ENCODE measurements at regions not wholly inside any gene's neighbourhood (a gene's known extent, or its start where the extent isn't known, plus 50 kb on each side); places are given as distances from the start of the nearest gene placed in this dataset.
A peak's percentile ranks its signal among the peaks of the same experiment; 100 is the strongest.

DNA sequence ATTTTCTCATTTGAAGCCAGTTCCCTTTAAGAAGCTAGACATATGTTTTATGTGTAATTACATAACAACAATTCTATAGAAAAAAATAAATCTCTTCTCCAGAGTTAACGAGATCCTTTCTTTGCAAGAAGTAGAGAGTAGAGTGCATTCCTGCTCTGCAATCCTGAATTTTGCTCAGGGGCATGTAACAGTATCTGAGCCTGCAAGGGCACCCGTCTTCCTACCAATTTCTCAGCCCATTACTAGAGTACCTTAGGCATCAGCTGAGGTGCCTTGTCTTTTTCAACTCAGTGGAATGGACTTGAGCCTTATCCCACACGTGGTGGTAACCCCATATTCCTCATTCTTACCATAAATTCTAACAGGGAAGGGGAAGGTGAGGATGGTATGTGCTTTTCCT is 205.9 kb downstream of the IKZF2 start:
- FAIRE-seq: no peak

GRCh38 chr2:212943351-212943750 is 208.1 kb downstream of the IKZF2 start:
- FAIRE-seq: no peak

- no peak for FAIRE-seq
Measured at GRCh38 chr2:212941361-212941760, 210.1 kb downstream of the IKZF2 start.

DNA sequence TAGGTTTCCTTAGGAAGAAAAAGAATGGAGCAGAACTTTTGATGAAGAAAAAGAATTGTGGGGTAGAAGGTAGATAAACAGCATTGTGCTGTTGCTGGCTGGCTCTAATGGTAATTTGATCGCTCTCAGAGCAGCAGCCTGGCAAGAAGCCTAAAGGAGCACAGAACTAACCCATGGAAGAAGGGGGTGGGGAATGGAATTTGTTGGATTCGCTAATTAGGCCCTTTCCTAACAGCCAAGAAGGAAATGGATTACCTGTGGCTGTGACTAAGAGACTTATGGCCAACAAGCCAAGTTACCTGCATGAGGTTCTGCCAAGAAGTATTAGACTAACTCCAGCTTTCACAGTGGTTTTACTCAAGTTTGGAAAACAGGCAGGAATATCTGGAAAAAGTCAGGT is 210.6 kb downstream of the IKZF2 start:
- no peak for FAIRE-seq

- FAIRE-seq: peak; percentile 100
Measured at GRCh38 chr2:212939777-212940531, 211.5 kb downstream of the IKZF2 start.

DNA sequence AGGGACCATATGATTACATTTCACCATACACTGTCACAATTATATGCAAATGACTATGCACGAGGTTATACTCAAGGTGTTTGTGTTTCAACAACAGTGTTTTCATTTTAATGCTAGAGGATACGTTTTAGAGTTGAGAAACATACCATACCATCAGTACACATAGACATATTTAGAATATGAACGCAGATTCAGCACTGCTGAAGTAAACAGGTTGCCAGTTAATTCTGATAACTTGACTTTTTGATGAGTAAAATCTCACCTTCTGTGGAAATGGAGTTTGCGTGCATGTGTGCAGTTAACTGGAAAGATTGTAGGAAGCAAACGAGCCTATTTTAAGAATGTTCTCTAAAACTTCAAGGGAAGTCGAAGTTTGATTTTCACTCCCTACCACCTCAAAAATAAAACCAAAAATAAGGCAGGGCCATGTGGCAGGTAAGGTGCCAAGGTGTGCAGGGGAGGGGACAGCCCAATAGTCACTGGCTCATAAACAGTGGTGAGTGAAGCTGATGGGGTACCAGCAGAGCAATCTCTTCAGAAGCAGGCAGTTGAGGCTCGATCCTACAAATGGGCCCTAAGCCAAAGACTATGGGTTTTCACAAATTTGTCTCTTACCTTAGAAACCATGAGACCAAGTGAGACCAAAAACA is 213.1 kb downstream of the IKZF2 start:
- no peak for FAIRE-seq

DNA sequence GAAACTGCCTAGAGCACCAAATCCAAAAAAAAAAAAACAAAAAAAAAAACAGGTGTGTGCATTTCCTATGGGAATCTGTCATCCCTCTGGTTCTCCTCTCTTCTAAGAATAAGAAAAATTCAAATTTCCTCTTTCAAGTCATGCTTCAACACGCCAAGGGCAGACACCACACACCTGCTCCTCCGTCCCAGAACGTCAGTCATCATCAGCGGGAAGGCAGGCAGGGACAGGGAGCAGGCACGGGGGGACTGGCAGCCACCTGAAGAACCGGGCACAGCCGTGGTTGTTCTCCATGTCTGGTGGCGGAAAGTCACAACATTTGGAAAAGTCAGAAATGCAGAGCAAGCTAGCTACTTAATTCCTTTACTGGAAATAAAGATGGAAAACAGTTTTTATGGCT is 214.8 kb downstream of the IKZF2 start:
- FAIRE-seq: no peak

- no peak for FAIRE-seq
Measured at GRCh38 chr2:212935752-212936151, 215.7 kb downstream of the IKZF2 start.

DNA sequence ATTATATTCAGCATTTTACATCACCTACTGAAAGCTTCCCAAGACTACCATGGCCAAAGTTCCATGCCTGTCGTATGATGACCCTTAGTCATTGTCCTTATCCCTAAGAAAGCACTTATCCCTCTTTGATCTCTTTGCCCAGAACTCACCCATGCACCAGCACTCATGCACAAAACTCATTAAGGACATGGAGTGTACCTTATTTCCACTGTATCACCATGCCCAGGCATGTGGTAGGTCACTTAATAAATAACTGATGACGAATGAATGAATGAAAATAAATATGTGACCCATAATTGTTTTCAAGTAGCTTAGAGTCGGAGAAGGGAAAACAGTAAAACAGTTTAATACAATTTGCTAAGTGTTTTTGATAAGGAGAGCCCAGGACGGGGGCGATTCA is 220.1 kb downstream of the IKZF2 start:
- FAIRE-seq: no peak

DNA sequence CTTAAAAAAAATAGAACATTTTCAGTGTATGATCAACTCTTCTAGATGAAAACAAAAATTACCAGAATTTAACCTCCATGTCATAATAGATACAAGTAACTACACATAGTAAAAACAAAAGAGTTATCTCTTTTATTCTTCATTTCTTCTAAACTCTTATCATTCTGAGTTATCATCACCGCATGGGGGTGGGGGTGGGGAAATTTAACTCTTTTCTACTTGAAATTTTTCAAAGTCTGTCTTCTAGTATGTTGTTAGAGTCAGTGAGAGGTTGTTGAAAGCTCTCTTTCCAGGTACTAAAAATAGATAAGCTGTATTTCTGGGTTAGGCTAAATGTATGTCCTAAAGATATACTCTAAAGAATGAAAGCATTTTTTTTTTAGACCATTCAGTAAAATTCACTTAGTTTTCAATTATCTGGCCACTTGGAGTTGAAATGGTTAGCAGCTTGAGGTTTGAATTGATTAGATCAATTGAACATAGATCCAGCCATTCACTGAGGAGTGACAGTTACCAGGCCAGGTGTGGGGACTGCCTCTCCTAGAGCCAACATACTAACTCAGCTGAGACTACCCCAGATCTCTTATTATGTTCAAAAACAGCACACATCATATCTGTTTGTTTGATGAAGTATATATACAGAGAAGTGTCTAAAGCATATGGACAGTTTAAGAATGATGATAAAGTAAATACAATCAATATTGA is 220.7 kb downstream of the IKZF2 start:
- no peak for FAIRE-seq

GRCh38 chr2:212929971-212930370 is 221.4 kb downstream of the IKZF2 start:
- FAIRE-seq: no peak

DNA sequence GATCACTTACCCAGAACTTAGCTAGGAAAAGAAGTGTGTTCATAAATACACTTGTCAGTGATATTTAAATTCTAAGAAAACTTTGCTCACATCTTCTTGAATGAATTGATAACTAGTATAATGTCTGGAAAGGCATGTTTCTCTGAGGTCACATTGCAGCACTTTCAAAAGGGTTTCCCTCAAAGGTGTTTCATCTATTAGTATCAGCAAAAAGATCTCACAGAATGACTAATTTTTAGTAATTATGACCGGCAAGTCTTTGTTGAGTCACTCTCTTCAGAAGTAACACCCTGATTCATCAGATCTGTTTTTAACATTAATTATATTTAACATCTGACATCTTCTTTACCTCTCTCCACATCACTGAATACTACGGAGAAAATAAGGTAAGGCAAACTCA is 222.3 kb downstream of the IKZF2 start:
- peak; percentile 95 for FAIRE-seq

- no peak for FAIRE-seq
Measured at GRCh38 chr2:212928681-212929080, 222.7 kb downstream of the IKZF2 start.

GRCh38 chr2:212926940-212927339 is 224.5 kb downstream of the IKZF2 start:
- no peak for FAIRE-seq

DNA sequence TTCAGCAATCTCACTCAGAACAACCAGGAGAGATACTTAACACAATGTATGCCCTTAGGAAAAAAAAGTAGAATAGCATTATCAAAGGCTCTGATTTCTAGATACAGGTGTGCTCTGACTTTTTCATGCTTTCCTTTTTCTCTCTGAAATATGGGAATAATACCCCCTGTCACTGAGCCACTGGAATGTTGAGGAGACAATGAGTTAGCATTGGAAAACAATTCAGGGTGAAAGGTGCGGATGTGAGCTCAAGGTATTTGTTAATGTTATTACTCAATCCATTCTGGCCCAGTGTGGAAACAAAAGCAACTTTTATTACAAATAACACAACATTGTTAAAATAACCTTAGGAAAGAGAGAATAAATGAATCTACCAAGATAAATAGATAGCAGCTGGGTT is 228.0 kb downstream of the IKZF2 start:
- no peak for FAIRE-seq

- no peak for FAIRE-seq
Measured at GRCh38 chr2:212922701-212923100, 228.7 kb downstream of the IKZF2 start.

GRCh38 chr2:212921711-212922110 is 229.7 kb downstream of the IKZF2 start:
- no peak for FAIRE-seq

GRCh38 chr2:212921061-212921460 is 230.4 kb downstream of the IKZF2 start:
- FAIRE-seq: no peak

GRCh38 chr2:212919238-212919637 is 232.2 kb downstream of the IKZF2 start:
- peak; percentile 100 for FAIRE-seq

GRCh38 chr2:212918336-212918735 is 233.1 kb downstream of the IKZF2 start:
- FAIRE-seq: no peak

- FAIRE-seq: no peak
Measured at GRCh38 chr2:212915121-212915782, 236.2 kb downstream of the IKZF2 start.

- no peak for FAIRE-seq
Measured at GRCh38 chr2:212914392-212914791, 237.0 kb downstream of the IKZF2 start.

DNA sequence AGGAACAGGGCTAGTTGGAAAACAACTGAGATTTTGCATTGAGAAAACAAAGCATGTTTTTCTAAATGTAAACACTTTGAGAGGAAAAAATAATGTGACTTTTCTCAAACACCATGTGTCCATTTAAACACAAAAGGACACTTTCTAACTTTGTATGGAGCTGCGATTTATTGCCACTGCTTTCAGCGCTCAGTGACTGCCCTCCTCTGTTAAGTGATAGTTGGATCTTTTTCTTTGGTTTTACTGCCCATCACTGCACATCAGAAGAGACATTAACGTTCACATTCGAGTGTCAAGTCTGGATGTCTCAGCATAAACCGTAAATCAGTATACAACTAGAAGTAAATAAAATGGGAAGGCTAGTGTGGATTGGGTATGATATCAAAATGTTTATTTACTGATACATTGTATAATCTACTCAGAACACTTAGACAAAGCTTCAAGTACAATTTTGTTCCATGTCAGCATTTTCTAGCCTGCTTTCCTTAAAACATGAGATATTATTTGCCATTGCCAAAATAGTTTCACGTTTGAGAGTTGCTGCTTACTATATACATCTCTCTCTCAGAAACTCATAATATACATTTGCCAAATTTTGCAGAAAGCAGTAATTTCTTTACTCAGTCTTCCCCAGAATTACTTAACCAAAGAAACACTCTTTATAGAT is 237.6 kb downstream of the IKZF2 start:
- peak; percentile 75 for FAIRE-seq

Measured in islet of Langerhans (tissue), 1 donor.